GM12874 (cell line): ENCODE measurements at regions not wholly inside any gene's neighbourhood (a gene's known extent, or its start where the extent isn't known, plus 50 kb on each side); places are given as distances from the start of the nearest gene placed in this dataset.

Experiments
- TF ChIP-seq, protein P1 (sequence below): IDR thresholded peaks from 2 replicates; pipeline ENCODE4 v1.5.1; 2011; ENCODE audit warnings: low read depth, mild to moderate bottlenecking, control low read depth, low read length, moderate library complexity; ENCODE audit not compliant: insufficient read depth

DNA sequence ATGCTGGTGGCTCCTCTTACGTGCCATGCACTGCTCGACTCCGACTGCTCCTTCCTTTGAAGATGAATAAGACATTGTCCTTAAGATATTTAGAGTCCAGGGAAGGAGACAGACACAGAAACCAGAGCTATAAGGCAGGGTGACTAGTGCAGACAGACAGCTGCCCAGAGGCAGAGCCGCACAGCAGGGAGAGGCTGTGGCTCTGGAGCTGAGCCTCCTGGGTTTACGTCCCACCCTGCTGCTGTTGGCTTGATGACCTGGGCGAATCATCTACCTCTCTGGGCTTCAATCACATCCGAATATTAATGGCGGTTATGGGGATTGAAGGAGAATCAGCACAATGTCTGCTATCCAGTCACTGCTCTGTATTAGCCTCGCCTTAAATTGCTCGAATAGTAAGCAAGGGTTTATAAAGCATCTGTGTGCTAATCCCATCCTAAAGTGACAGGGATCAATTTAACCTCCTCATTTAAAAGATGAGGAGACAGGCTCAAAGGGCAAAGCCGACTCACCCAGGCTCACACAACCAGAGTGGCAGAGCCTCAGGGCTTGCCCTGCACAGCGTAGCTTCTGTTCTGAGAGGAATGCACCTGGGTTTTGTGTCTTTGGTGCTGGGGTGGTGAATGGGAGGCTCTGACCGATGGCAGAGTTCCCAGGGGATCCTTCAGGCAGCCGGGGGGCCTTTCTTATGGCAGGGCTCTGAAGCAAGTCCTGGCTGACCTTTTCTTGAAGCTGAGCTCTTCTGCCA, 284.1 kb downstream of the MYCN start:
- TF ChIP-seq, protein P1, sequence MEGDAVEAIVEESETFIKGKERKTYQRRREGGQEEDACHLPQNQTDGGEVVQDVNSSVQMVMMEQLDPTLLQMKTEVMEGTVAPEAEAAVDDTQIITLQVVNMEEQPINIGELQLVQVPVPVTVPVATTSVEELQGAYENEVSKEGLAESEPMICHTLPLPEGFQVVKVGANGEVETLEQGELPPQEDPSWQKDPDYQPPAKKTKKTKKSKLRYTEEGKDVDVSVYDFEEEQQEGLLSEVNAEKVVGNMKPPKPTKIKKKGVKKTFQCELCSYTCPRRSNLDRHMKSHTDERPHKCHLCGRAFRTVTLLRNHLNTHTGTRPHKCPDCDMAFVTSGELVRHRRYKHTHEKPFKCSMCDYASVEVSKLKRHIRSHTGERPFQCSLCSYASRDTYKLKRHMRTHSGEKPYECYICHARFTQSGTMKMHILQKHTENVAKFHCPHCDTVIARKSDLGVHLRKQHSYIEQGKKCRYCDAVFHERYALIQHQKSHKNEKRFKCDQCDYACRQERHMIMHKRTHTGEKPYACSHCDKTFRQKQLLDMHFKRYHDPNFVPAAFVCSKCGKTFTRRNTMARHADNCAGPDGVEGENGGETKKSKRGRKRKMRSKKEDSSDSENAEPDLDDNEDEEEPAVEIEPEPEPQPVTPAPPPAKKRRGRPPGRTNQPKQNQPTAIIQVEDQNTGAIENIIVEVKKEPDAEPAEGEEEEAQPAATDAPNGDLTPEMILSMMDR: no peak

DNA sequence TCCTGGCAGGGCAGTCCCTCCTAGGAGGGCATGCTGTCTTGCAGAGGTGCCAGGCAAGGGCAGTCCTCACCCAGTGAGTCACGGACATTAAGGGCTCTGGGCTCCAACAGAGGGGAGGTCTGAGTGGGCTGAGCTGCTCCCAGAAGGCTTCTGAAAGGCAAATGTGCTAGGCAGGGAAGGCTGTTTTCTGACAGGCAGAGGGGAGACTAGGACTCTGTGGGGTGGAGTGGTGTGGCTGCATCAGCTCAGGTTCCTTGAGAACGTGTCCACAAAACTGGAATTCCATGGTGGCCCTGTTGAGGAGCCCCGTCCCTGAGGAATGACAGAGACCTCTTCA, 283.5 kb downstream of the MYCN start:
- TF ChIP-seq, protein P1: no peak

DNA sequence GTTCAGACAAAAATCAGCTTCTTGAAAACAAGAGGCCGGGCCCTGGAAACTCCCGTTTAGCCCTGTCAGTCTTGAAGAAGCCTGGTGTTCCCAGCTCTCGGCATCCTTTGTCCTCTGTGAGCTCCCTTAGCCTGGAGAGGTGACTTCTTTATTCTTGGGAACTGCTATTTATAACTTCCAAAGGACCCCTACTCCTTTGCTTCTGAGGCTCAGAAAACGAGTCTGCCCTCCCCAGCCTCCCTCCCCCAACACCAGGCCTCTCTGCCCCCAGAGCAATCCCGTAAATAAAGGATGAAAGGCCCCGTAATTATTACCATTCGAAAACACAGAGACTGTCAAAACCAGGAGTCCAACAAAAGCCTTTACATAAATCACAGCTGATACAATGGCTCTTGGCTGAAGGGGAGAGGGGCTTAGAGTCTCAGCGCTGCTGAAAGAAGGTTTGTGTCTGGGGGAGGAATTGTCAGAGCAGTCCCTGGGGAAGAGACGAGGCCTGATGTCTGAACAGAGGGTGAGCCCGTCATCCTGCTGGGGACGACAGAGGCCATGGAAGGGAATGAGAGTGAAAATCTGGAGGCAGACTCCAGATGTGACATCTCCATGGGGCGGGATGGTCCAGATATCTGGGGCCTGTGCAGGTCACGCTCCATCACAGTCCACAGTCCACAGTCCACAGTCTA, 283.0 kb downstream of the MYCN start:
- TF ChIP-seq, protein P1: no peak

GRCh38 chr2:16222326-16222725, 282.0 kb downstream of the MYCN start:
- TF ChIP-seq, protein P1: no peak

DNA sequence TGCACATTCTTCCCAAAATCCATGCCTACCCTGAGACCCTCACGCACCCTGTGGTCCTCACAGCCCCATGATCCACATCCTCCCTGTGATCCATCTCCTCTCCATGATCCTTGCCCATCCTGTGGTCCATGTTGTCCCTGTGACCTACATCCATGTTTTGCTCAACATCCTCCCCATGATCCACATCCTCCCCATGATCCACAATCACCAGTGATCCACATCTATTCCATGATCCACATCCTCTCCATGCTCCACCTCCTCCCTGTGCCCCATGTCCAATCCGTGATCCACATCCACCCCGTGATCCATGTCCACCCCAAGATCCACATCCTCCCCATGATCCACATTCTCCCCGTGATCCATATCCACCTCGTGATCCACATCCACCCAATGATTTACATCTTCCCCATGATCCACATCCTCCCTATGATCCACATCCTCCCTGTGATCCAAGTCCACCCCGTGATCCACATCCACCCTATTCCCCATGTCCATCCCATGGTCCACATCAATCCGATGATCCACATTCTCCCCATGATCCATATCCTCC, 281.2 kb downstream of the MYCN start:
- TF ChIP-seq, protein P1: no peak

GRCh38 chr2:16219292-16219975, 279.1 kb downstream of the MYCN start:
- TF ChIP-seq, protein P1: no peak

DNA sequence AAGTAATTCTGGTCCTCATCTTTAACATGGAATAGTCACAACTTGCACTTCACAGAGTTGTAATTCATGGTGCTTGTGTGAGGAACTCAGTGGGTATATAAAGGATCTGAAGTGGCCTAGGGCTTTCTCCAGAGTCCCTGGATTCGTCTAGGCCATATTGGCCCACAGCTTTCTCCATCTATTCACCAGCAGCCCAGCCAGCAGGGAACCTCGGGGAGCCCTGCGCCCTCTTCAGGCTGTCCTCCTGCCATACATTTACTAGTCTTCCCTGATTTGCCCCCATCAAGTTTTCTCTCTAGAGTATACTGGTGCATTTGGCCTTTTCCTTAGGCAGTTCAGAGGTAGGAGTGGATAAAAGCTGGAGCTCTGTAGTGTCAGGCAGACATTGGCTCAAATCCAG, 278.3 kb downstream of the MYCN start:
- TF ChIP-seq, protein P1: peak; percentile 59
